Astrocyte (in vitro differentiated cells and primary cell): ENCODE measurements at regions not wholly inside any gene's neighbourhood (a gene's known extent, or its start where the extent isn't known, plus 50 kb on each side); places are given as distances from the start of the nearest gene placed in this dataset.

Source experiments
- DNase-seq: peaks from one replicate; pipeline ENCODE4 v3.0.0-alpha.2; 2010; ENCODE audit warnings: low read depth
- FAIRE-seq: peaks from 2 replicates; lab custom pipeline; 2011; peaks lifted over from hg19 to GRCh38; lab: Jason Lieb, UNC
- H2AFZ ChIP-seq: 2 replicates; pipeline ENCODE4 v1.6.0; 2012; ENCODE audit warnings: low read depth, low read length, inconsistent platforms
- H3K27ac ChIP-seq: 2 replicates; pipeline ENCODE4 v1.5.1; 2011; ENCODE audit warnings: low read depth, low read length, inconsistent platforms
- H3K27me3 ChIP-seq: 2 replicates; pipeline ENCODE4 v1.6.0; 2011; ENCODE audit warnings: low read length, inconsistent platforms; ENCODE audit not compliant: insufficient read depth
- H3K36me3 ChIP-seq: 2 replicates; pipeline ENCODE4 v1.5.1; 2011; ENCODE audit warnings: low read length, inconsistent platforms; ENCODE audit not compliant: insufficient read depth
- H3K4me1 ChIP-seq: 2 replicates; pipeline ENCODE4 v1.5.1; 2011; ENCODE audit warnings: low read length, inconsistent platforms; ENCODE audit not compliant: insufficient read depth
- H3K4me2 ChIP-seq: 2 replicates; pipeline ENCODE4 v1.6.0; 2012; ENCODE audit warnings: low read length, inconsistent platforms
- H3K4me3 ChIP-seq: 2 replicates; pipeline ENCODE4 v1.5.1; 2011; ENCODE audit warnings: low read depth, mild to moderate bottlenecking, low read length, inconsistent platforms; ENCODE audit not compliant: insufficient read depth
- H3K79me2 ChIP-seq: 2 replicates; pipeline ENCODE4 v1.6.0; 2012; ENCODE audit warnings: mild to moderate bottlenecking, low read length, inconsistent platforms; ENCODE audit not compliant: insufficient read depth
- H3K9ac ChIP-seq: 2 replicates; pipeline ENCODE4 v1.6.0; 2012; ENCODE audit warnings: mild to moderate bottlenecking, low read length, inconsistent platforms
- H3K9me3 ChIP-seq: 2 replicates; pipeline ENCODE4 v1.5.1; 2012; ENCODE audit warnings: low read depth, mild to moderate bottlenecking, low read length, inconsistent platforms; ENCODE audit not compliant: insufficient read depth
- H4K20me1 ChIP-seq: 2 replicates; pipeline ENCODE4 v1.6.0; 2012; ENCODE audit warnings: low read length, inconsistent platforms; ENCODE audit not compliant: insufficient read depth
- H3K27ac Mint-ChIP-seq: one replicate; pipeline ENCODE4 v1.8.0; 2021; ENCODE audit warnings: mild to moderate bottlenecking, mixed read lengths; ENCODE audit not compliant: unreplicated experiment
- H3K27me3 Mint-ChIP-seq: one replicate; pipeline ENCODE4 v1.8.0; 2021; ENCODE audit warnings: low read depth, mixed read lengths; ENCODE audit not compliant: unreplicated experiment
- H3K36me3 Mint-ChIP-seq: one replicate; pipeline ENCODE4 v1.8.0; 2021; ENCODE audit warnings: low read depth, mixed read lengths; ENCODE audit not compliant: unreplicated experiment
- H3K4me1 Mint-ChIP-seq: one replicate; pipeline ENCODE4 v1.8.0; 2021; ENCODE audit warnings: low read depth, mixed read lengths; ENCODE audit not compliant: unreplicated experiment
- H3K4me3 Mint-ChIP-seq: one replicate; pipeline ENCODE4 v1.8.0; 2021; ENCODE audit warnings: mild to moderate bottlenecking, moderate library complexity, mixed read lengths; ENCODE audit not compliant: unreplicated experiment
- H3K9me3 Mint-ChIP-seq: one replicate; pipeline ENCODE4 v1.8.0; 2021; ENCODE audit warnings: mild to moderate bottlenecking, mixed read lengths; ENCODE audit not compliant: unreplicated experiment
- CTCF ChIP-seq: IDR thresholded peaks from 2 replicates; pipeline ENCODE4 v1.5.1; 2011; ENCODE audit warnings: low read depth, mild to moderate bottlenecking, inconsistent platforms, low read length, moderate library complexity; ENCODE audit not compliant: insufficient read depth
- EZH2 ChIP-seq: IDR thresholded peaks from 2 replicates; pipeline ENCODE4 v1.6.1; 2012; ENCODE audit warnings: mild to moderate bottlenecking, low read length, inconsistent platforms; ENCODE audit not compliant: insufficient read depth

DNA sequence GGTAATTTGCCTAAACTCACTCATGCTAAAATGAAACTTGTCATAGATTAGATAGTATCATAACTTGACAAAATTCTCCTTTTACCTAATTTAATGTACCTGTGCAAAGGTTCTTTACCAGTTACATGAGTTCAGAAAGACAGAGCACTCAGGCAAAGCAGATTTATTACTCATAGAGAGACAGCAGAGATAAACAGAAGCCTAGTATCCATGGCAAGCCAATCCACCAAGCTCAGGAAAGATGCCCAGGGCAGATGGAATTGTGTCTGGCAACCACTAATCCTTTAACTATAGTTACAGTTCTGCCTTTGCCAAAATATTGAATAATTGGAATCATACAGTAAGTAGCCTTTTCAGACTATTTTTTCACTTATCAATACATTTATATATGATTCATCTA is 826.2 kb downstream of the TECRL start:
- no peak overlapping the region for H3K9ac ChIP-seq
- no peak overlapping the region for H2AFZ ChIP-seq
- H3K4me3 ChIP-seq, result no peak overlapping the region
- no peaks in the 10 kb centered on the region for H3K27me3 ChIP-seq
- Mint-ChIP-seq H3K27ac (no peak overlapping the region), H3K4me1 (no peaks in the 10 kb centered on the region), H3K27me3 (no peaks in the 10 kb centered on the region), H3K36me3 (no peaks in the 10 kb centered on the region), H3K4me3 (no peak overlapping the region), H3K9me3 (peaks cover 4% of the 10 kb centered on the region)
- no peaks in the 10 kb centered on the region for H3K36me3 ChIP-seq
- no peak overlapping the region for H3K27ac ChIP-seq
- no peaks in the 10 kb centered on the region for H4K20me1 ChIP-seq
- no peaks in the 10 kb centered on the region for H3K4me1 ChIP-seq
- no peak for FAIRE-seq
- no peak for DNase-seq
- peaks cover 4% of the 10 kb centered on the region for H3K9me3 ChIP-seq
- TF ChIP-seq CTCF (no peak), EZH2 (no peak)
- no peak overlapping the region for H3K4me2 ChIP-seq
- H3K79me2 ChIP-seq, result no peaks in the 10 kb centered on the region

DNA sequence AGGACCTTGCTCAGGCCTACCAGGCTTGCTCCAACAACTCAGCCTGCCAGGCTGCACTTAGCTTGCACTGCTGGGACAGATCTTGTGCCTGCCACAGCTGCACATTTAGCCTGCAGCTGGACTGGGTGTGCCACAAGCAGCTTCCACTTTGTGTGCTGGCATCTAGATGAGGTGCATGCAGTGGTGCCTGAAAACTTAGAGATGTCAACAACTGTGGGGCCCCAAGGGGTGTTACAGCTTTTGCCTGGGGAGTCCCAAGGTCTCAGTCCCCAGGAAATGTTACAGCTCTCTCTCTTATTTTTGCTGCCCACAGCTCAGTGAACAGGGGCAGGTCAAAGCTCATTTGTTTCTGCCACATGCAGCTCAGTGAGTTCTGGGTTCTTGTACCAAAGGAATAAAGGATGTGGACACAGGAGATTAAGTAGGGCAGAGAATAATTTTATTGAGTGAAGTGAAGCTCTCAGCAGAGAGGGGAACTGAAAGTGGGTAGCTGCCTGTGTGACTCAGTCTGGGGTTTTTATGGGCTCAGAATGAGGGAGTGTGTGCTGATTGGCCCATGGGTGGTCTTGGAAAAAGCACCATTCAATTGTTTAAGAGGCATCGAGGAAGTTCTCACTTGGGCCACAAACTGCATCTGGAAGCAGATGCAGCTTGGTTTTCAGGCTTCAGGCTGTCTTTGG is 828.3 kb downstream of the TECRL start:
- Mint-ChIP-seq H3K27ac (no peak overlapping the region), H3K27me3 (no peaks in the 10 kb centered on the region), H3K4me1 (no peaks in the 10 kb centered on the region), H3K36me3 (no peaks in the 10 kb centered on the region), H3K4me3 (no peak overlapping the region), H3K9me3 (peaks cover 4% of the 10 kb centered on the region)
- no peak overlapping the region for H3K27ac ChIP-seq
- H3K4me3 ChIP-seq, result no peak overlapping the region
- no peak overlapping the region for H3K4me2 ChIP-seq
- DNase-seq (no peak), FAIRE-seq (no peak)
- peaks cover 4% of the 10 kb centered on the region for H3K9me3 ChIP-seq
- H3K36me3 ChIP-seq, result no peaks in the 10 kb centered on the region
- TF ChIP-seq CTCF, result no peak
- no peak for TF ChIP-seq EZH2
- no peaks in the 10 kb centered on the region for H3K27me3 ChIP-seq
- H3K4me1 ChIP-seq, result no peaks in the 10 kb centered on the region
- no peak overlapping the region for H3K9ac ChIP-seq
- no peaks in the 10 kb centered on the region for H4K20me1 ChIP-seq
- H2AFZ ChIP-seq, result no peak overlapping the region
- no peaks in the 10 kb centered on the region for H3K79me2 ChIP-seq

DNA sequence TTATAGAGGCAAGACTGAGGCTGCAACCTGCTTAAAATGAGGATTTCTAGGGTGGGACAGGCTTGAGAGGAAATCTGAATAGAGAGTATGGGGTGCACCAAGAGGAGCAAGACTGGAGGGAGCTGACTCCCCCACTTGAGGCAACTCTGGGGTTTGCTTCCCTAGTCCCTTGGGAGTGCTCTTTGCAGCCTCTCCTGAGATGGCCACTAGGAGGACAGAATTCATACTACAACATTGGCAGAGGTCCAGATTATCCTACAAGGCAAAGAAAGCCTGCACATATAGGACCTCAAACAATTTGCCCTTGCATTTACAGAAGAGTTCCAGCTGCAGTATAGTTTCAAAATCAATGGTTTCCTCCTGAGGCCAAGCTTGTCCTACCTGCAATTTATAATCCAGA is 830.9 kb downstream of the TECRL start:
- H3K27me3 Mint-ChIP-seq, result no peaks in the 10 kb centered on the region
- H3K4me2 ChIP-seq, result no peak overlapping the region
- DNase-seq (no peak), FAIRE-seq (no peak)
- no peaks in the 10 kb centered on the region for H3K36me3 ChIP-seq
- no peak overlapping the region for H3K27ac Mint-ChIP-seq
- no peak overlapping the region for H3K27ac ChIP-seq
- H4K20me1 ChIP-seq, result no peaks in the 10 kb centered on the region
- H3K4me1 Mint-ChIP-seq, result no peaks in the 10 kb centered on the region
- no peak overlapping the region for H3K4me3 Mint-ChIP-seq
- no peaks in the 10 kb centered on the region for H3K79me2 ChIP-seq
- no peaks in the 10 kb centered on the region for H3K27me3 ChIP-seq
- peaks cover 4% of the 10 kb centered on the region for H3K9me3 Mint-ChIP-seq
- H2AFZ ChIP-seq, result no peak overlapping the region
- H3K4me1 ChIP-seq, result no peaks in the 10 kb centered on the region
- H3K9ac ChIP-seq, result no peak overlapping the region
- H3K9me3 ChIP-seq, result no peaks in the 10 kb centered on the region
- TF ChIP-seq EZH2 (no peak), CTCF (no peak)
- H3K36me3 Mint-ChIP-seq, result no peaks in the 10 kb centered on the region
- H3K4me3 ChIP-seq, result no peak overlapping the region
